A549 (cell line): ENCODE measurements at regions not wholly inside any gene's neighbourhood (a gene's known extent, or its start where the extent isn't known, plus 50 kb on each side); places are given as distances from the start of the nearest gene placed in this dataset.
"Not testable (repeated sequence)": the region's sequence is repeated elsewhere in the genome, so short reads cannot be mapped to it uniquely, and the experiment has no call there.

ENCODE experiments used
- ATAC-seq, 2 experiments: fragments of 200-7000 bp in 1 of 2; fragments of >200 bp in 1 of 2; cut with Nextera tagmentation in 1 of 2; cut with Tn5 transposase in 1 of 2; 3 replicates each; pipeline versions ENCODE4 v1.8.0 to v1.9.1; 2018 to 2020; ENCODE audit warnings: mild to moderate bottlenecking in 1 of 2, moderate library complexity in 1 of 2
- CTCF ChIA-PET: fragments of 300-600 bp; sonication (Branson Sonifier 250); formaldehyde crosslinking; extraction: SDS; loops from one replicate; lab custom pipeline; 2021; ENCODE audit warnings: antibody characterized with exemption, inconsistent platforms; lab: Yijun Ruan, JAX
- POLR2A ChIA-PET: fragments of 350-600 bp; formaldehyde crosslinking; extraction: SDS; loops from one replicate; lab custom pipeline; 2021; ENCODE audit warnings: antibody characterized with exemption, inconsistent platforms; lab: Yijun Ruan, JAX
- DNase-seq, 2 experiments: peaks; one replicate each; pipeline versions ENCODE4 v3.0.0 to v3.0.0-alpha.2; 2011 to 2016; ENCODE audit warnings: low read depth in 1 of 2, low spot score in 1 of 2
- FAIRE-seq: peaks from 2 replicates; lab custom pipeline; 2011; peaks lifted over from hg19 to GRCh38; lab: Jason Lieb, UNC
- H3K27ac ChIP-seq, 2 experiments: fragments of >200 bp; sonication (Bioruptor Twin); formaldehyde crosslinking; 3 replicates each; pipeline ENCODE4 v1.5.1; 2016 to 2017
- H3K4me1 ChIP-seq: fragments of >200 bp; sonication (Bioruptor Twin); formaldehyde crosslinking; 3 replicates; pipeline ENCODE4 v1.6.1; 2016
- H3K4me2 ChIP-seq: fragments of >200 bp; sonication (Bioruptor Twin); formaldehyde crosslinking; 3 replicates; pipeline ENCODE4 v1.6.1; 2016
- H3K4me3 ChIP-seq: fragments of >200 bp; sonication (Bioruptor Twin); formaldehyde crosslinking; 3 replicates; pipeline ENCODE4 v1.5.1; 2016
- H3K9me3 ChIP-seq: fragments of >200 bp; sonication (Bioruptor Twin); formaldehyde crosslinking; 3 replicates; pipeline ENCODE4 v1.6.1; 2016
- CTCF ChIP-seq: fragments of >200 bp; sonication (Bioruptor Twin); formaldehyde crosslinking; IDR thresholded peaks from 3 replicates; pipeline ENCODE4 v1.5.1; 2016
- ESRRA ChIP-seq: fragments of 150-350 bp; IDR thresholded peaks from 2 replicates; pipeline ENCODE4 v1.6.1; 2014; ENCODE audit warnings: mild to moderate bottlenecking, low read length, borderline replicate concordance
- GATA3 ChIP-seq: IDR thresholded peaks from 2 replicates; pipeline ENCODE4 v1.6.1; 2012; ENCODE audit warnings: borderline replicate concordance
- HMGXB4 ChIP-seq: fragments of 250-450 bp; sonication (Bioruptor Pico); IDR thresholded peaks from 2 replicates; pipeline ENCODE4 v1.5.0; 2021; ENCODE audit warnings: mild to moderate bottlenecking, moderate library complexity, borderline replicate concordance
- HOXA7 ChIP-seq: fragments of 250-450 bp; sonication (Bioruptor Pico); IDR thresholded peaks from 2 replicates; pipeline ENCODE4 v1.5.0; 2020; ENCODE audit warnings: mild to moderate bottlenecking, moderate library complexity
- HOXB5 ChIP-seq: fragments of 250-450 bp; sonication (Bioruptor Pico); IDR thresholded peaks from 2 replicates; pipeline ENCODE4 v1.5.0; 2020; ENCODE audit warnings: mild to moderate bottlenecking, moderate library complexity
- JUN ChIP-seq, 2 experiments: fragments of >200 bp; sonication (Bioruptor Twin); formaldehyde crosslinking; IDR thresholded peaks; 2 replicates in 1 of 2; 3 replicates in 1 of 2; pipeline ENCODE4 v1.6.1; 2016 to 2017
- KDM5A ChIP-seq: fragments of 200-600 bp; sonication (generic); IDR thresholded peaks from 2 replicates; pipeline ENCODE4 v1.6.1; 2016; ENCODE audit warnings: antibody characterized with exemption, mild to moderate bottlenecking
- MYC ChIP-seq: IDR thresholded peaks from 2 replicates; pipeline ENCODE4 v1.6.1; 2012; ENCODE audit warnings: mild to moderate bottlenecking, inconsistent platforms, low read length, improper control_type of control experiment, borderline replicate concordance
- RAD21 ChIP-seq, 2 experiments: fragments of >200 bp in 1 of 2; sonication (Bioruptor Twin) in 1 of 2; formaldehyde crosslinking in 1 of 2; IDR thresholded peaks in 1 of 2; conservative IDR thresholded peaks in 1 of 2; 2 replicates in 1 of 2; 3 replicates in 1 of 2; pipeline ENCODE4 v1.6.1; 2012 to 2018; ENCODE audit warnings: inconsistent platforms in 1 of 2
- RARB ChIP-seq: fragments of 250-450 bp; sonication (Bioruptor Pico); IDR thresholded peaks from 2 replicates; pipeline ENCODE4 v1.8.0; 2021; ENCODE audit warnings: mild to moderate bottlenecking, moderate library complexity
- SREBF2 ChIP-seq: fragments of 450-650 bp; IDR thresholded peaks from 2 replicates; pipeline ENCODE4 v1.6.1; 2014; ENCODE audit warnings: mild to moderate bottlenecking, moderate library complexity
- TP53 ChIP-seq: fragments of 250-450 bp; sonication (Bioruptor Pico); IDR thresholded peaks from 2 replicates; pipeline ENCODE4 v1.5.0; 2021; ENCODE audit warnings: mild to moderate bottlenecking, moderate library complexity
- WGBS: methylation state at CpG from one replicate; pipeline ENCODE4 v1.1.6; 2017; ENCODE audit errors: missing lambda C conversion rate; 5-methylcytosine and 5-hydroxymethylcytosine counted together

GRCh38 chr4:17020451-17020850 is 122.0 kb upstream of the LDB2 start:
- ChIA-PET POLR2A (no interaction called here), CTCF (no interaction called here)
- H3K4me3 ChIP-seq = no peak overlapping the region
- H3K27ac ChIP-seq = no peak overlapping the region
- FAIRE-seq (no peak), DNase-seq (no peak), ATAC-seq (no peak)
- WGBS = 4% methylated on average over 1 of the region's 1 CpG
- no peaks in the 10 kb centered on the region for H3K4me1 ChIP-seq
- no peak for TF ChIP-seq CTCF
- no peak for TF ChIP-seq TP53
- H3K9me3 ChIP-seq = no peaks in the 10 kb centered on the region
- no peak overlapping the region for H3K4me2 ChIP-seq

- ATAC-seq, H3K4me2 ChIP-seq, CTCF ChIA-PET, H3K27ac ChIP-seq, POLR2A ChIA-PET, H3K4me1 ChIP-seq, H3K4me3 ChIP-seq, DNase-seq, H3K9me3 ChIP-seq, FAIRE-seq: not testable (repeated sequence)
- WGBS = 0% methylated on average over 1 of the region's 1 CpG
Observed at GRCh38 chr4:17018621-17019020, 120.2 kb upstream of the LDB2 start.

GRCh38 chr4:17018013-17018412 is 119.6 kb upstream of the LDB2 start:
- no peaks in the 10 kb centered on the region for H3K4me1 ChIP-seq
- TF ChIP-seq MYC = no peak
- no peak for TF ChIP-seq HOXA7 (CRISPR knock-in tag)
- no peak for TF ChIP-seq SREBF2
- no peak for TF ChIP-seq RARB (CRISPR knock-in tag)
- no peak for TF ChIP-seq JUN (IDR thresholded peaks at IDR 0.05)
- no peak for TF ChIP-seq RAD21 (conservative IDR thresholded peaks at IDR 0.05 in 1 of 2, IDR thresholded peaks at IDR 0.05 in 1 of 2)
- ChIA-PET POLR2A (no interaction called here), CTCF (no interaction called here)
- DNase-seq (no peak), ATAC-seq (no peak), FAIRE-seq (no peak)
- H3K9me3 ChIP-seq = no peaks in the 10 kb centered on the region
- H3K4me2 ChIP-seq = no peak overlapping the region
- no peak overlapping the region for H3K4me3 ChIP-seq
- 18% methylated on average over 3 of the region's 3 CpGs for WGBS
- no peak overlapping the region for H3K27ac ChIP-seq

GRCh38 chr4:17013382-17014006 is 115.0 kb upstream of the LDB2 start:
- no peak for DNase-seq
- FAIRE-seq = no peak
- TF ChIP-seq HMGXB4 (CRISPR knock-in tag) (no peak), RAD21 (conservative IDR thresholded peaks at IDR 0.05 in 1 of 2, IDR thresholded peaks at IDR 0.05 in 1 of 2) (no peak), ESRRA (no peak), KDM5A (no peak)
- TF ChIP-seq, all 56 proteins: peak for 0
- no peak overlapping the region for H3K4me3 ChIP-seq
- no peak for ATAC-seq
- 27% methylated on average over 4 of the region's 4 CpGs for WGBS
- H3K27ac ChIP-seq = no peak overlapping the region
- ChIA-PET CTCF (no interaction called here), POLR2A (no interaction called here)
- no peaks in the 10 kb centered on the region for H3K9me3 ChIP-seq
- no peak overlapping the region for H3K4me2 ChIP-seq
- no peaks in the 10 kb centered on the region for H3K4me1 ChIP-seq

GRCh38 chr4:17012451-17012850 is 114.0 kb upstream of the LDB2 start:
- no peak for DNase-seq
- CTCF ChIA-PET = no interaction called here

More at GRCh38 chr4:17012451-17012850, 114.0 kb upstream of the LDB2 start:
- TF ChIP-seq GATA3 = no peak
- no peak for TF ChIP-seq HOXB5
- FAIRE-seq (no peak), ATAC-seq (no peak)
- POLR2A ChIA-PET = no interaction called here
- H3K9me3 ChIP-seq = no peaks in the 10 kb centered on the region
- H3K4me1 ChIP-seq = no peaks in the 10 kb centered on the region
- no peak overlapping the region for H3K27ac ChIP-seq
- 14% methylated on average over 3 of the region's 3 CpGs for WGBS
- H3K4me3 ChIP-seq = no peak overlapping the region
- H3K4me2 ChIP-seq = no peak overlapping the region
